GM18870 (cell line): ENCODE measurements at regions not wholly inside any gene's neighbourhood (a gene's known extent, or its start where the extent isn't known, plus 50 kb on each side); places are given as distances from the start of the nearest gene placed in this dataset.
"Not testable (repeated sequence)": the region's sequence is repeated elsewhere in the genome, so short reads cannot be mapped to it uniquely, and the experiment has no call there.

ENCODE experiments used
- ATAC-seq: cut with Tn5 transposase; IDR thresholded peaks from one replicate; pipeline ENCODE4 v1.9.1; 2021; ENCODE audit warnings: moderate library complexity; ENCODE audit not compliant: unreplicated experiment

- ATAC-seq = no peak
These were observed 401.0 kb downstream of the SUCLG1 start for GRCh38 chr2:84057917-84058560.

GRCh38 chr2:84055816-84056215 lies 403.3 kb downstream of the SUCLG1 start:
- ATAC-seq = no peak

GRCh38 chr2:84054577-84054976 lies 404.5 kb downstream of the SUCLG1 start:
- not testable (repeated sequence) for ATAC-seq

DNA sequence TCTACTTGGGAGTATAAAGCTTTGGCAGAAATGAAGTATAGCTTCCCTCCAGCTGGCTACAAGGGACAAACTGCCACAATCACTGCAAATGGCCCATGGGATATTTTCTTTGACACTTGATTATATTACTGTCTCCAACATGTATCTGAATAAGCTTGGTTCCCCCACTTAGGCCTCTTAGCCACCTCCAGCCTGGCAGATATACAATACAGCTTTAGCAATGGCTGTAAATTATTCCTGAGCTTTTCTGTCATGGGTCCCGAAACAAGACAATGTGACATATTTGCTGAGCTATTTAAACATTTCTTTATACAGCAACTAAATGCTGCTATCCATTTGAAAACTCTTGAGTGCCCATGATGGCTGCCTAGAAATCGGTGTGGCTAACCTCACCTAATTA lies 406.2 kb downstream of the SUCLG1 start:
- no peak for ATAC-seq

- no peak for ATAC-seq
These were observed 407.0 kb downstream of the SUCLG1 start for GRCh38 chr2:84052043-84052442.

GRCh38 chr2:84048964-84049363 lies 410.1 kb downstream of the SUCLG1 start:
- no peak for ATAC-seq

DNA sequence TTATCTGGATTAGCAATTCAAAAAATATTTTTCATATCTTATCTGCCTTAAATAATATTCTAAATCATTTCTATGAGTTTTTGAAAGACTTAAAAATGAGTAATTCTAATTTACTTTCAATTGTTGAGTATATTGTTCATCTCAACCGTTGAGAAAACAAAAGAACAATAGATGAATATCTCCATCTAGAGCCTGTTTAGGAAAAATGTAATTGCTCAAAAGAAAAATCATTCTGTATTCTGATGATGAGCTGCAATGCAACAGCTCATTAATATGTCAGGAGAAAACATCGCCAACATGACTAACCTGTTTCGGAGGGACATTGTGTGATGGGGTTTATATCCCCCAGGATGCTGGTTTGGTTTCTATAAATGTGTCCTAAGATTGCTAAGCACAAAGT lies 417.6 kb downstream of the SUCLG1 start:
- ATAC-seq = no peak

DNA sequence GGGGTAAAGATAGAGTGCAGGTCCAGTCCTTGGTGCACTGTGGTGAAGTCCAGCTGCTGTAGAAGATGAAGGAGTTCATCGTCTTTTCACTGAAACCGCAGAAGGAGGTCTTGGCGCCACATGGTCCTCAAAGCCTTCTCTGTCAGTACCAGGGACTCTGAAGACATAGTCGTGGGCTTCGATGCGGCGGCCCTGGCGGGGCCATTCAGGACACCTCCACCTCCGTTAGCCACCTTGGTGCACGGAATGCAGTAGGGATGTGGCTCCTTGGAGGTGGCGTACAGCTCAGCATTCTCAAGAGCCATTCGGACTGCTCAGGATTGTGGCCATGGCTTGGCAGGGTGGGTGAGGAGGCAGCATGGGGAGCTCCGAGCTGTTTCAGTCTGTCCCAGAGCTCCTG lies 418.8 kb downstream of the SUCLG1 start:
- ATAC-seq = no peak

- ATAC-seq = no peak
These were observed 420.2 kb downstream of the SUCLG1 start for GRCh38 chr2:84038866-84039265.

DNA sequence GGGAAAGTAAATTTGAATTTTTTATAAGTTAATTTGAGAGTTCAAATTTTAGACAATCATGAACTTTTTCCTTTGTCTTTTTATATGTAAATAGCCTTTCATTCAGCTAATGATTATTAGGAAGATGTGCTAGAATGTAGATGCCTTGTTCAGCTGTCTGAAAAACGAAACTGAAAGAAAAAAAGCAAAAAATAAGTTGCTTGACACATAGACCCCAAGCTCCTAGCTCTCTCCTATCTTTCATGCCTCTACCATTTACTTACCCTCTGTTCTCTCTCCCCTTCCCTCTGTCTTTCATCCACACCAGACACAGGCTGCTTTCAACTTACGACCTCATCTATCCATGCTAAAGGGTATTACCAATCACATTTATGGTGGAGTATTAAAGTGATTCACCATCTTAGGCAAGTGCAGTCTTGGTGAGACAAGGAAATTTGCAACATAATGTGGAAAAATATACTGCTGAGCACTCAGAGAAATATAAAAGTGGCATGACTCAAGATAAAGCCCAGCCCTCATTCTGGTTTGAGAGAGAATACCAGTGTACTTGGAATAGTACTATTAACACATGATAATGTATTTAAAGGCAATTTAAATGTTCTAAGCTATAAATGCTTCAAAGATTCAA lies 425.6 kb downstream of the SUCLG1 start:
- no peak for ATAC-seq

GRCh38 chr2:84031312-84032050 lies 427.6 kb downstream of the SUCLG1 start:
- ATAC-seq = no peak

GRCh38 chr2:84029903-84030575 lies 429.0 kb downstream of the SUCLG1 start:
- ATAC-seq = no peak

GRCh38 chr2:84026818-84027217 lies 432.3 kb downstream of the SUCLG1 start:
- no peak for ATAC-seq

DNA sequence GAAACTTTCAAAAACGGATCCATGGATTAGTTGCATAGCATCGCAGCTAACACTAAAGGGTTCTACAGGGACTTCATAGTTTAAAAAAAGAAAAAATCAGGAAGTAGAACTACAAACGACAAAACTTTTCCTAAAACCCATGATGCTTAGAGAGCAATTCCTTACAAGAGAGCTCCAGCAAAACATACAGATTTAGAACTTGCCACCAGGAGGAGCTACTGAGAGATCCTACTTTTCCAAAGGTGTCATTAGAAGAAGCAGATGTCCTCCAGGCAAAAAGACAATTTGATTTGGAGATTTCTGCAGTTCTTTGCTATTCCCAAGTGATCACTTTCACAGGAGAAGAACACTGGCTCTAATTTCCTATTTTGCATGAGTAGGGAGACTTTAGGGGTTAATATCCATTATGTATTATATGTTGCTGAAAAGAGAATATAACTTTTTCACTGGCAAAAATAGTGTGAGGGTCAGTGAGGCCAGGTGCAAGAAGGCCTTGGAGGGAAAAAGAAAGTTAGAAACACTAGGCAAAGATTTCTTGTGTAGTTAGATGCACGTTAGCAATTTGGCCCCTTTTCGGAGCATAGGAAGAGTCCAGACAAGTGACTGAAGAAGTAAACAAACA lies 436.2 kb downstream of the SUCLG1 start:
- peak; percentile 63 for ATAC-seq

- no peak for ATAC-seq
These were observed 442.1 kb downstream of the SUCLG1 start for GRCh38 chr2:84017010-84017409.

- no peak for ATAC-seq
These were observed 442.9 kb downstream of the SUCLG1 start for GRCh38 chr2:84016183-84016582.

GRCh38 chr2:83997889-83998288 lies 461.2 kb downstream of the SUCLG1 start:
- ATAC-seq = no peak

DNA sequence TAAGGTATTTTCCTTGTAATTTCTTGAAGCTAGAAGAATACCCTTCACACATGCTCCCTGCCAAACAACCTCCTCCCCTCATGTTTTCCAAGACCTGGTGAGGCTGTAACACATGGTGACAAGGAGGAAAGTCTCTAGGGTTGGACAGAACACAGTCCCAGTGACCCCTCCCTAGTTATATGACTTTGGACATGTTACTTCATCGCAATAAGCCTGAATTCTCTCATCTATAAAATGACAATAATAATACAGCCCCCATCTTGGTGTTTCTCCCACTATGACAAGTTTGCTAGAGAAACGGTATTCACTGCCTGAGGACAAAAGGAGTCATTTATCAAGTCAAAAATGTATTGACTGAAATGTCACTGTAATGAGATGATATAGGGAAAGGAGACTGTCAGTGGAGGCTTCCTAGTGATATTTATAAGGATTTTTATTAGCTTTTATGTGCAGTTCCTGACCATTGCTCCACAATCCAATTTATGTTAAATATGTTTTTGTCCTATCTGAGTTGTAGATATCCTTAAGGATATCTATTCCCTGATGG lies 464.4 kb downstream of the SUCLG1 start:
- no peak for ATAC-seq

DNA sequence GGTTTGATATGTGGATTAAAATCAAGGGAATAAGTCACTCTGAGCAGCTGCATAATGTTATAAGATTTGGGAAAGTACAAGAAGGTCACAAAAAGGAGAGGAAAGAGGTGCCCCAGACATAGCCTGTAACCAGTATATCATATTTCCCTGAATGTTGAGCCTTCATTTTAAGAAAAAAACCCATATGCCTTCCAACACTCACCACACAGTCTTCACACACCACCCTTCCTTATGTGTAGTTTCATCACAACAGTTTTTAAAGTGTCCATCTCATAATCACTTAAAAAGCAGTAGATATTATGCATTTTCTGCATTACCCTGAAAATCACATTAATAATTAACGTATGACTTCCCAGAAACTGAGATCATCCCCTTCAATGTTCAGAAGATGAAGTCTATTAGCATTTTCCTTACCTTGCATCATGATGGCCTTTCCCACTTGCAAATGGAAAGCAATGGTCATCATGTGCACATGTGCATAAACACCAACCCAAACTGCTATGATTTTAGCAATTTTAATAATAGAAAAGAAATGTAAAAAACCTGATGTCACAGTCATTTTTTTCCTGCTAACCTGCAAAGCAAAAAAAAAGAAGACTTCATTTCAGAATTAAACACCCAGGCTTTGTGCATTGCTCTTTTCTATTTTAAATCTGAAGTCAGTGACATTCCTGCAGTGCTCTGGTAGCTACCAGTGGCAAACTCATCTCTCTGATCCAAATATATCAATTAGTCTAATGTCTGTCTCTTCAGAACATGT lies 465.0 kb downstream of the SUCLG1 start:
- no peak for ATAC-seq

- no peak for ATAC-seq
These were observed 467.1 kb downstream of the SUCLG1 start for GRCh38 chr2:83991992-83992391.
